Testis (tissue), 2 donors: ENCODE measurements at regions not wholly inside any gene's neighbourhood (a gene's known extent, or its start where the extent isn't known, plus 50 kb on each side); places are given as distances from the start of the nearest gene placed in this dataset.

Source experiments
- DNase-seq: peaks from one replicate; pipeline ENCODE4 v3.0.0-alpha.2; 2019
- H3K27ac ChIP-seq, 2 donors: fragments of 200-600 bp; sonication (generic); one replicate each; pipeline ENCODE4 v1.5.1; 2019
- H3K27me3 ChIP-seq: fragments of 200-600 bp; sonication (generic); one replicate; pipeline ENCODE4 v1.5.1; 2019
- H3K36me3 ChIP-seq: fragments of 200-600 bp; sonication (generic); one replicate; pipeline ENCODE4 v1.5.1; 2017; ENCODE audit warnings: low read depth; ENCODE audit errors: missing control alignments
- H3K4me1 ChIP-seq: fragments of 200-600 bp; sonication (generic); one replicate; pipeline ENCODE4 v1.5.1; 2019
- H3K4me3 ChIP-seq, 2 donors: fragments of 200-600 bp; sonication (generic); one replicate each; pipeline ENCODE4 v1.5.1; 2017 to 2019
- H3K9me3 ChIP-seq: fragments of 200-600 bp; sonication (generic); one replicate; pipeline ENCODE4 v1.5.1; 2017
- POLR2A ChIP-seq: fragments of 450-650 bp; IDR thresholded peaks from one replicate; pipeline ENCODE4 v1.6.1; 2017; ENCODE audit warnings: antibody characterized with exemption, mild to moderate bottlenecking, moderate library complexity
- WGBS, 2 donors: methylation state at CpG; one replicate each; pipeline ENCODE4 v1.1.5; 2018; 5-methylcytosine and 5-hydroxymethylcytosine counted together
- intact Hi-C: fragments of 100-400 bp; cut with DNase I; formaldehyde crosslinking; loops from one replicate; pipeline ENCODE4 v1.15.1; 2023; ENCODE audit warnings: low total_unique reads
- TF ChIP-seq, protein P1 (sequence below), 3 experiments: fragments of 450-650 bp in 2 of 3; fragments of 200-600 bp in 1 of 3; sonication (generic) in 1 of 3; IDR thresholded peaks; one replicate each; pipeline ENCODE4 v1.5.1; 2016 to 2019; ENCODE audit warnings: antibody characterized with exemption in 3 of 3, mild to moderate bottlenecking in 2 of 3, moderate library complexity in 1 of 3

DNA sequence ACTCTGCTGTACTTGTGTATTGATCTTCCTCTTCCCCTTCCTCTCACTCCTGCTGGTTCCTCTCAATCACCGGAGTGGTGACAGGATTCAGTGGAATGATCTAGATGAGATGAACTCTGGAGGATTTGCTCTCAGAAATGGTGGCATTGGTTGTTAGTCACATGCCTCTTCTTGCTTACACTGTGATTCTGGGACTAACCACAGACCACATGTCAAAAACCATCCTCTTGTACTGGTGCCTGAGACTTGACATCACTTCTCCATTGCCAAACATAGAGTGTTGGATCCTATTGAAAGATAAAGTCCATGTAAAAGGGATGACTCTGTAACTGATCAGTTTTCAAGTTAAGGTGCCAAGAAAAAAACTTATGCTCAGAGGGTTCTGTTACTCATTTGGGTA lies 506.5 kb downstream of the DMAC1 start:
- no peaks in the 10 kb centered on the region for H3K27me3 ChIP-seq
- H3K9me3 ChIP-seq, result no peaks in the 10 kb centered on the region
- intact Hi-C loops, result no loop called here
- H3K27ac ChIP-seq, result no peak overlapping the region
- no peaks in the 10 kb centered on the region for H3K4me1 ChIP-seq
- no peak overlapping the region for H3K4me3 ChIP-seq
- TF ChIP-seq POLR2A, result no peak
- TF ChIP-seq, protein P1, sequence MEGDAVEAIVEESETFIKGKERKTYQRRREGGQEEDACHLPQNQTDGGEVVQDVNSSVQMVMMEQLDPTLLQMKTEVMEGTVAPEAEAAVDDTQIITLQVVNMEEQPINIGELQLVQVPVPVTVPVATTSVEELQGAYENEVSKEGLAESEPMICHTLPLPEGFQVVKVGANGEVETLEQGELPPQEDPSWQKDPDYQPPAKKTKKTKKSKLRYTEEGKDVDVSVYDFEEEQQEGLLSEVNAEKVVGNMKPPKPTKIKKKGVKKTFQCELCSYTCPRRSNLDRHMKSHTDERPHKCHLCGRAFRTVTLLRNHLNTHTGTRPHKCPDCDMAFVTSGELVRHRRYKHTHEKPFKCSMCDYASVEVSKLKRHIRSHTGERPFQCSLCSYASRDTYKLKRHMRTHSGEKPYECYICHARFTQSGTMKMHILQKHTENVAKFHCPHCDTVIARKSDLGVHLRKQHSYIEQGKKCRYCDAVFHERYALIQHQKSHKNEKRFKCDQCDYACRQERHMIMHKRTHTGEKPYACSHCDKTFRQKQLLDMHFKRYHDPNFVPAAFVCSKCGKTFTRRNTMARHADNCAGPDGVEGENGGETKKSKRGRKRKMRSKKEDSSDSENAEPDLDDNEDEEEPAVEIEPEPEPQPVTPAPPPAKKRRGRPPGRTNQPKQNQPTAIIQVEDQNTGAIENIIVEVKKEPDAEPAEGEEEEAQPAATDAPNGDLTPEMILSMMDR (IDR thresholded peaks at IDR 0.05), result no peak
- H3K36me3 ChIP-seq, result no peaks in the 10 kb centered on the region
- WGBS, 2 donors, result 85 to 100% methylated on average over 1 of the region's 1 CpG
- no peak for DNase-seq

DNA sequence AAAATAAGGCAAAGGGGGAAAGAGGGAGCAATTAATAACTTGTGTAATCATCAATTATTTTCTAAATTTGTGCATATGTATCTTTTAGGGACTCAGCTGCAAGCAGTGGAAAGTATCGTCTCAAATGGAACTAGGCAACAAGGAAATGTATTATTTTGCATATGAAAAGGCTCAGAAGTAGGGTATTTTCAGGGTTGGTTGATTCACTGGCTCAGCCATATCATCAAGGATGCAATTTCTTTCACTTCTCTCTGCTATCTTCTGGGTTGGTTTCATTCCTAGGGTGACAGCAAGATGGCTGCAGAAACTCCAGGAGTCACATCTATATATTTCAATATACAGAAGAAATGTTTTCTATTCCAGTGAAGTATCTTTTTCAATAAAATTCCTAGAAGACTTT lies 509.8 kb downstream of the DMAC1 start:
- TF ChIP-seq, protein P1 (IDR thresholded peaks at IDR 0.05), result no peak
- TF ChIP-seq POLR2A, result no peak
- Histone ChIP-seq H3K36me3 (no peaks in the 10 kb centered on the region), H3K27ac (no peak overlapping the region), H3K4me3 (no peak overlapping the region), H3K4me1 (no peaks in the 10 kb centered on the region), H3K9me3 (no peaks in the 10 kb centered on the region), H3K27me3 (no peaks in the 10 kb centered on the region)
- no peak for DNase-seq
- intact Hi-C loops, result no loop called here
- 91 to 96% methylated on average over 1 of the region's 1 CpG for WGBS, 2 donors

DNA sequence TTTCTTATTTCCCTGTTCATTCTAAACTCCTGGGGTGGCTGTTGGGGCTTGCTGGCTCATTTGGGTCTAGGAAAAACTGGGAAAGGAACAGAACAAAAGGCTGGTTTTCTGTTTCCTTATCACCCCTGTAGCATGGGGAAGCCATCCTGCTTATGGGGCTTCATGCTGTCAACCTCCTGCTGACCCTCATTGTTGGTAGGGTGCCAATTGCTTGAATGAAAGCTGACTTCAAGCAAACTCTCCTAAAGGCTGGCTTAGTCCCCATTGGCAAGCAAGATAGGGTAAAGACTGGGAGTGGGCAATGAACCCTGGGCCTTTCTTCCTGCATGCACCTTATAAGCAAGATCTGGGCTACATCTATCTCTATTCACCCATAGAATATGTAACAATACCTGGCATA lies 511.6 kb downstream of the DMAC1 start:
- Histone ChIP-seq H3K36me3 (no peaks in the 10 kb centered on the region), H3K4me1 (no peaks in the 10 kb centered on the region), H3K27ac (no peak overlapping the region), H3K27me3 (no peaks in the 10 kb centered on the region), H3K4me3 (no peak overlapping the region), H3K9me3 (no peaks in the 10 kb centered on the region)
- intact Hi-C loops, result no loop called here
- no peak for TF ChIP-seq POLR2A
- TF ChIP-seq, protein P1 (IDR thresholded peaks at IDR 0.05), result no peak
- no peak for DNase-seq

DNA sequence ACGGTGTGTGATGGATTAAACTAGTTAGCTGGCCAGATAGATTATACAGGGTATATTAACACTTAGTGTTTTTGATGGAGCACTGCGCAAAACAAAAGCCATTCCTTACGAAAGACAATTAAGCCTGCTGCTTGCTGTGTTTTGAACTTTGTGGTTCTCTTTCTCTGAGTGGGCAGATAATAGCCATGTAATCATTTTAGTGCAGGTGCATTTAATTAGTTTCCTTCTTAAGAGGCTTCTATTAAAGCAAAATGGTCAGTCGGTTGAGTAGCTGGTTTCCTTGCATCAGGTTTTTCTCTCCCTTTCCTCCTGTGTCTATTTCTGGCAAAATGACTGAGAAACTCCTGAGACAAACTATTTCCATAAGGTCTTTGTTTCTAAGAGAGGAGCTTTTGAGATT lies 512.5 kb downstream of the DMAC1 start:
- H3K4me1 ChIP-seq, result no peaks in the 10 kb centered on the region
- H3K9me3 ChIP-seq, result no peaks in the 10 kb centered on the region
- intact Hi-C loops, result no loop called here
- no peaks in the 10 kb centered on the region for H3K36me3 ChIP-seq
- no peak overlapping the region for H3K4me3 ChIP-seq
- no peaks in the 10 kb centered on the region for H3K27me3 ChIP-seq
- DNase-seq, result no peak
- no peak for TF ChIP-seq POLR2A
- TF ChIP-seq, protein P1 (IDR thresholded peaks at IDR 0.05), result no peak
- WGBS, 2 donors, result 69 to 74% methylated on average over 4 of the region's 4 CpGs
- no peak overlapping the region for H3K27ac ChIP-seq

DNA sequence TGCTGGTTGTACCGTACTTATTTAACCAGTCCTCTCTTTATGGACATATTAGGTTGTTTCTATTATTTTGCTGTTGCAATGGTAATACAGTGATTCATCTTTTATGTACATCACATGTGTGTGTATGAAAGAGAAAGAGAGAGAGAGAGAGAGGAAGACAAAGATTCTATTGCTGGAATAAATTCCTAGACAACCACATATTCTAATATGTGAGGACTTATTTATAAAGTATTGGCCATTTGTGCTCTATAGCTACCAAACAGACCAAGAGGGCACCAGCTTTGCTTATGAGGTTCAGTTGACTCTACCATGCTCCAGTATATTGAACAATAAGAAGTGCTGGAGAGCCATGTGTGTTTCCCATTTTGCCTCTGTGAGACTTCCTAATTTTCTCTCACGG lies 513.5 kb downstream of the DMAC1 start:
- no peaks in the 10 kb centered on the region for H3K9me3 ChIP-seq
- TF ChIP-seq, protein P1 (IDR thresholded peaks at IDR 0.05), result no peak
- TF ChIP-seq POLR2A, result no peak
- no peak overlapping the region for H3K4me3 ChIP-seq
- intact Hi-C loops, result no loop called here
- H3K27ac ChIP-seq, result no peak overlapping the region
- no peaks in the 10 kb centered on the region for H3K36me3 ChIP-seq
- no peaks in the 10 kb centered on the region for H3K4me1 ChIP-seq
- WGBS, 2 donors, result 54 to 94% methylated on average over 2 of the region's 2 CpGs
- H3K27me3 ChIP-seq, result no peaks in the 10 kb centered on the region
- no peak for DNase-seq
